ENCODE measurements at regions not wholly inside any gene's neighbourhood (a gene's known extent, or its start where the extent isn't known, plus 50 kb on each side); places are given as distances from the start of the nearest gene placed in this dataset.
A peak's percentile ranks its signal among the peaks of the same experiment; 100 is the strongest.

DNA sequence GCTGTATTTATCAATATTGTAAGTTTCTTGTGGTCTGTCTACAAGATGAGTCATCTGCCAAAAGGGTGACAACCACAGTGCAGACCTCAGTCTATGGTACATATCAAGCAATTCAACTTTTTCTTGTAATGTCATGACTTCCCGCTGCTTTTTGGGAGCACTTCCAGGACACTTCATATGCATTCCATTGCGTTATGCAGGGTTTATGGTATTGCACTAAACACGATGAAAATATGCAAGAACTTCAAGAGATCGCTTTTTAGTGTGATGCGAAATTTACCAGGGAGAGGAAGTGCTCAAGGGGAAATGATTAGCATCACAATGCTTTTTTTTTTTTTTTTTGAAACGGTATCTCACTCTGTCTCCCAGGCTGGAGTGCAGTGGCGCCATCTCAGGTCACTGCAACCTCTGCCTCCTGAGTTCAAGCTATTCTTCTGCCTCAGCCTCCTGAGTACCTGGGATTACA lies 166.5 kb downstream of the TFAP2A start:
- Histone ChIP-seq H3K56ac (ENCODE audit: insufficient read length, low read depth, low read length) (no peak overlapping the region), H2BK15ac (ENCODE audit: low read depth, low read length) (no peak overlapping the region), H3K4me2 (ENCODE audit: insufficient read depth, insufficient read length, low read length) (no peak overlapping the region), H4K91ac (ENCODE audit: insufficient read length, low read depth, low read length) (no peak overlapping the region), H4K5ac (ENCODE audit: insufficient read length, low read depth, low read length) (no peak overlapping the region), H4K8ac (replicated peaks; ENCODE audit: insufficient read length, low read depth, low read length) (no peak overlapping the region), H3K18ac (ENCODE audit: insufficient read length, low read depth, low read length) (no peak overlapping the region), H2BK12ac (ENCODE audit: insufficient read length, low read depth, low read length) (no peak overlapping the region), H2BK120ac (ENCODE audit: low read depth, low read length, poor library complexity, severe bottlenecking) (no peak overlapping the region), H2BK20ac (ENCODE audit: low read depth, low read length, poor library complexity, severe bottlenecking) (no peak overlapping the region), H3K23ac (ENCODE audit: insufficient read length, low read depth, low read length) (no peak overlapping the region), H3K4me1 (ENCODE audit: insufficient read depth, low read length) (peaks cover 6% of the 10 kb centered on the region; the same call in 1 of the 2 replicates), H2BK5ac (ENCODE audit: insufficient read length, low read length) (no peak overlapping the region), H3K27me3 (ENCODE audit: insufficient read depth, low read length) (no peaks in the 10 kb centered on the region), H3K23me2 (ENCODE audit: insufficient read length, low read depth, low read length, poor library complexity, severe bottlenecking) (no peaks in the 10 kb centered on the region), H4K20me1 (ENCODE audit: control insufficient read depth, insufficient read depth, insufficient read length) (no peaks in the 10 kb centered on the region), H3K9ac (ENCODE audit: extremely low read depth, insufficient read length, low read length) (no peak overlapping the region), H3K79me2 (ENCODE audit: insufficient read depth, low read length) (no peaks in the 10 kb centered on the region), H3T11ph (ENCODE audit: low read length) (no peak overlapping the region), H2AK5ac (ENCODE audit: insufficient read length, low read length) (no peak overlapping the region), H3K9me3 (ENCODE audit: control insufficient read depth, low read depth, low read length) (no peaks in the 10 kb centered on the region), H3K4ac (ENCODE audit: low read depth, low read length) (no peak overlapping the region), H3K79me1 (ENCODE audit: insufficient read depth, low read depth, low read length, poor library complexity, severe bottlenecking) (no peaks in the 10 kb centered on the region), H3K14ac (ENCODE audit: insufficient read depth, low read length) (no peak overlapping the region), H3K27ac (ENCODE audit: insufficient read length, low read depth, low read length) (no peak overlapping the region), H2AFZ (ENCODE audit: low read length) (no peak overlapping the region)
- DNase-seq = peak; percentile 30
- no CpG with 5 or more reads among the region's 7 CpGs for WGBS (ENCODE audit: extremely low coverage, insufficient read length, low lambda C conversion rate)
- no peak overlapping the region; a peak in 1 of 7 replicates for H3K27ac Mint-ChIP-seq
- H3K9me3 Mint-ChIP-seq = no peaks in the 10 kb centered on the region
- TF ChIP-seq, protein P1, sequence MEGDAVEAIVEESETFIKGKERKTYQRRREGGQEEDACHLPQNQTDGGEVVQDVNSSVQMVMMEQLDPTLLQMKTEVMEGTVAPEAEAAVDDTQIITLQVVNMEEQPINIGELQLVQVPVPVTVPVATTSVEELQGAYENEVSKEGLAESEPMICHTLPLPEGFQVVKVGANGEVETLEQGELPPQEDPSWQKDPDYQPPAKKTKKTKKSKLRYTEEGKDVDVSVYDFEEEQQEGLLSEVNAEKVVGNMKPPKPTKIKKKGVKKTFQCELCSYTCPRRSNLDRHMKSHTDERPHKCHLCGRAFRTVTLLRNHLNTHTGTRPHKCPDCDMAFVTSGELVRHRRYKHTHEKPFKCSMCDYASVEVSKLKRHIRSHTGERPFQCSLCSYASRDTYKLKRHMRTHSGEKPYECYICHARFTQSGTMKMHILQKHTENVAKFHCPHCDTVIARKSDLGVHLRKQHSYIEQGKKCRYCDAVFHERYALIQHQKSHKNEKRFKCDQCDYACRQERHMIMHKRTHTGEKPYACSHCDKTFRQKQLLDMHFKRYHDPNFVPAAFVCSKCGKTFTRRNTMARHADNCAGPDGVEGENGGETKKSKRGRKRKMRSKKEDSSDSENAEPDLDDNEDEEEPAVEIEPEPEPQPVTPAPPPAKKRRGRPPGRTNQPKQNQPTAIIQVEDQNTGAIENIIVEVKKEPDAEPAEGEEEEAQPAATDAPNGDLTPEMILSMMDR (conservative IDR thresholded peaks at IDR 0.05) = peak; percentile 58
- H3K4me1 Mint-ChIP-seq = peaks cover 7 to 8% of the 10 kb centered on the region in 2 experiments
- H3K27me3 Mint-ChIP-seq (ENCODE audit: low read depth) = 0 out of 2 replicates have a peak, but pooled peaks cover 3% of the 10 kb centered on the region
- H3K36me3 Mint-ChIP-seq (ENCODE audit: insufficient read depth in 1 of 3, low read depth in 3 of 3) = no peaks in the 10 kb centered on the region
- H3K4me3 Mint-ChIP-seq = no peak overlapping the region

All from H9 (cell line).